Activated naive CD4-positive, alpha-beta T cell treated with anti-CD3 and anti-CD28 coated beads, Interleukin-2, amount 50 U/mL, for 72 hours (primary cell): ENCODE measurements at regions not wholly inside any gene's neighbourhood (a gene's known extent, or its start where the extent isn't known, plus 50 kb on each side); places are given as distances from the start of the nearest gene placed in this dataset.

Experiments used
- ATAC-seq, 2 donors: fragments of 150-1000 bp; cut with Tn5 transposase; 2 replicates each; pipeline ENCODE4 v1.10.0; 2021; ENCODE audit warnings: mild to moderate bottlenecking in 2 of 2, moderate library complexity in 2 of 2
- DNase-seq, 2 donors: peaks; one replicate each; pipeline ENCODE4 v3.0.0; 2021 to 2022; ENCODE audit warnings: low spot score in 2 of 2
- H3K27ac Mint-ChIP-seq, 2 donors: one replicate each; pipeline ENCODE4 v1.8.0; 2022; ENCODE audit warnings: mild to moderate bottlenecking in 2 of 2, mixed read lengths in 2 of 2
- H3K36me3 Mint-ChIP-seq, 2 donors: one replicate each; pipeline ENCODE4 v1.8.0; 2022; ENCODE audit warnings: mixed read lengths in 2 of 2
- H3K9me3 Mint-ChIP-seq, 2 donors: one replicate each; pipeline ENCODE4 v1.8.0; 2022; ENCODE audit warnings: mixed read lengths in 2 of 2

DNA sequence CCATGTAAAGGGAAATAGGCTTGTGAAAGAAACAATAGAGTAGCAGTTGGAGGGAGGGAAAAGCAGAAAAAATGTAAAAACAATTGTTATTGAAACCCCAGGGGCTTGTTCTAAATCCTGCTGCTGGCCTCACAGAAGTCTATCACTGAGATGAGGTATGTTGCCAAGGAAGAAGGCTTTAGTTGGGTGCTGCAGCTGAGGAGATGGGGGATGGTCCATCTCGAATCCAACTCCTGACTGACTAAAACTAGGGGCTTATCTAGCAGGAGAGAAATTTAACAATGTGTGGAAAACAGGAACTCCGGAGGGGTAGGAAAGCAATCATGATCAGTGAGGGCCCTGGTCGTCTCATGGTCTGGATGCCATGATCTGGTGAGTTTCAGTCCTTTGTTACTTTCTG lies 225.0 kb upstream of the EXOC2 start:
- Mint-ChIP-seq H3K9me3 (peaks cover 21 to 34% of the 10 kb centered on the region in 2 donors), H3K27ac (no peak overlapping the region), H3K36me3 (peaks cover 11 to 24% of the 10 kb centered on the region in 2 donors)
- ATAC-seq (no peak), DNase-seq (no peak)

DNA sequence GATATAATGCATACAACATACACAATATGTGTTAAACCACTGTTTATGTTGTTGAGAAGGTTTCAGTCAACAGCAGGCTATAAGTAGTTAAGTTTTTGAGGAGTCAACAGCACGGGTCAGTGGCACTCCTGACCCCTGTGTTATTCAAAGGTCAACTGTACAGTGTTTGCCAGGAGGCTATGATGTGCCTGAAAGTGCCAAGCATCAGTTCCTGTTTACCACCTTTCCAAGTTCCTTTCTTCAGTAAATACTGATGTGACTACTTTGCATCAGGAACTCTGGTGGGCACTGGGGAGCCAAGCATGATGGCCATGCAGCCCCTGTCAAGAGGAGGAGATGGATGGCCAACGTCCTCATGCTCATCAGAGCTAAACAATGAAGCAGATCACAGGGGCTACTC lies 224.4 kb upstream of the EXOC2 start:
- no peak overlapping the region for H3K27ac Mint-ChIP-seq
- DNase-seq (no peak), ATAC-seq (no peak)
- peaks cover 11 to 24% of the 10 kb centered on the region in 2 donors for H3K36me3 Mint-ChIP-seq
- H3K9me3 Mint-ChIP-seq: peaks cover 21 to 32% of the 10 kb centered on the region in 2 donors

DNA sequence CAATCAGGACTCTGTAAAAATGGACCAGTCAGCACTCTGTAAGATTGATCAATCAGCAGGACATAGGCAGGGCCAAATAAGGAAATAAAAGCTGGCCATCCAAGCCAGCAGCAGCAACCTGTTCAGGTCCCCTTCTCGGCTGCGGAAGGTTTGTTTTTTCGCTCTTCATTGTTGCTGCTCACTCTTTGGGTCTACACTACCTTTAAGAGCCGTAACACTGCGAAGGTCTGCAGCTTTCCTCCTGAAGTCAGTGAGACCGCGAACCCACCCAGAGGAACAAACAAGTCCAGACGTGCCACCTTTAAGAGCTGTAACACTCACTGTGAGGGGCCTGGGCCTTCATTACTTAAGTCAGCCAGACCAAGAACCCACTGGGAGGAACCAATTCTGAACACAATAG lies 223.2 kb upstream of the EXOC2 start:
- peaks cover 16 to 29% of the 10 kb centered on the region in 2 donors for H3K9me3 Mint-ChIP-seq
- peaks cover 6 to 20% of the 10 kb centered on the region in 2 donors for H3K36me3 Mint-ChIP-seq
- H3K27ac Mint-ChIP-seq: no peak overlapping the region
- ATAC-seq (no peak), DNase-seq (no peak)

DNA sequence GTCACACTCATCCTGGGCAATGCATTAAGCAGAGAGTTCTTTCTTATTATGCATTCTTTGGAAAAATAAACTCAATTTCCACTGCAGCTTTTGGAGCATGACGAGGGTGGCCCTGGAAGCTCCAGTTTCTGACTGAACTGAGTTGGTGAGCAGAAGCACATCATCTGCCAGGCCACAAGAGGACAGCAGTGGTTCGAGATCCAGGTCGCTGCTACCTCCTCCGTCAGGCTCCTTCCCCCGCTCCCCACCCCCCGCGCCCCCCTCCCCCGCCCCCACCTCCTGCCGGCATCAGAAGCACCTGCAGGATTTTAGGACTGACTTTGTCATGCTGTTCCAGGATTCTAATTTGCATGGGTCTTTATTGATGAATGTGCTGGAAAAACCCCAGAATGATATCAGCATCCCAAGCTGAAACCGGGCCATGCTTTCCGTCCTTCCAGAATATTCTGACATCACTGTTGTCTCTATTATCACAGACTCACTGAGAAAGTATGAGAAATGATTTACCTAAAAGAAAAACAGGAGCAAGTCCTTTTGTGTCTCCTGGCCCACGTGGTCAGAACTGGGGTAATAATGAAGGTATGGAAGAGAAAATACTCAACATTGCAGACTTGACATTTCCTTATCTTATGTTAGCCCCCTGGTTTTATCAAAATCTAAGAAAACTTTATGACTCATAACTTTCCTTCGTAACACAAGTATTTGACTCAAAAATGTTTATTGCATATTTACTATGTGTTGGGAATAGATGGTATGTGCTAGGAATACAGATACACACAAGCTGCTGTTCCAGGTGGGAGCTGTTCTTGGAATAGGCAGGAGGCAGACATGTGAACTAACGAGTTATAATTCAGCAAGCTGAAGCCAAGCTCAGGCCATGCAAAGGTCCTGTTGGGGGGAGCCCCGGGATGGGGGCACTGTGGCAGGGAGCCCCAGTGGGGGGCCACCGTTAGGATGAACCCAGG lies 220.2 kb upstream of the EXOC2 start:
- ATAC-seq: no peak
- peaks cover 4 to 9% of the 10 kb centered on the region in 2 donors for H3K36me3 Mint-ChIP-seq
- peaks cover 8 to 9% of the 10 kb centered on the region in 2 donors for H3K9me3 Mint-ChIP-seq
- H3K27ac Mint-ChIP-seq: no peak overlapping the region
- no peak for DNase-seq

DNA sequence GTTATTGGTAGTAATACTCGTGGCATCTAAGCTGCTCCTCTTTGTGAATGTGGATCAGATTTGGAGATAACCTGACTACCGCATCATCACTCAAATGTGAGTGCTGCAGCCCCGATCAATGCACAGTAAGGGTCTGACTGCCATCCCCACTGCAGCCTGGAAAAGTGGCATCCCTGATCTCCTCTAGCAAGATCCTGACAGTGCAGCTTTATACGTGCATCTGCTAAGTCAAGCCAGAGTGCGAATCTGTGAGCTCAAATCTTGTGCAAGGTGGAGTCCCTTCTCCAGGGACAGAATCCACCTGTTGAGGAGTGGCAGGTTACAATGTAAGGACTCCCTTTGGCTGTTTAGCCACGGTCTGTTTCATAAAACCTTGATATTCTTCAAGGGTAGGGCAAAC lies 215.0 kb upstream of the EXOC2 start:
- no peak for DNase-seq
- H3K36me3 Mint-ChIP-seq: no peaks in the 10 kb centered on the region
- H3K27ac Mint-ChIP-seq: no peak overlapping the region
- peak in 1 of 2 donors; percentile 24 for ATAC-seq
- no peaks in the 10 kb centered on the region for H3K9me3 Mint-ChIP-seq

DNA sequence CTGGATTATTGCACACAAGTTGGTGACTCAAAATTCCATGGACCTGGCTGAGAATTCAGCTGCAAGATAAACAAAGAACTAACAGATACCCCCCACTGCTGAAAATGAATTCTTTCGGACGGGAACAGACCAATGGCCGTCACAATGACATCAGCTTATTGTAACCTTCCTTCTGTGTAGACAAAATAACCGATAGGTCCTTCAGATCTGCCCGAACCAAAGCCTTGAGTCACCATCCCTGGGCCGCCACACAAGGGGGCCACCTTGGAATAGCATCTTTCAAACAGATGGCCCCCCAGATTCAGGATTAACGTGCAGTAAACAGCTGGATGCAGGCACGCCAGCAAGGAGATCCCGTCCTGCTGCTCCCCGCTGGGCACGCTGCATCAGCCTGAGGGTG lies 214.0 kb upstream of the EXOC2 start:
- no peak for DNase-seq
- ATAC-seq: no peak
- H3K9me3 Mint-ChIP-seq: no peaks in the 10 kb centered on the region
- H3K36me3 Mint-ChIP-seq: no peaks in the 10 kb centered on the region
- no peak overlapping the region for H3K27ac Mint-ChIP-seq

DNA sequence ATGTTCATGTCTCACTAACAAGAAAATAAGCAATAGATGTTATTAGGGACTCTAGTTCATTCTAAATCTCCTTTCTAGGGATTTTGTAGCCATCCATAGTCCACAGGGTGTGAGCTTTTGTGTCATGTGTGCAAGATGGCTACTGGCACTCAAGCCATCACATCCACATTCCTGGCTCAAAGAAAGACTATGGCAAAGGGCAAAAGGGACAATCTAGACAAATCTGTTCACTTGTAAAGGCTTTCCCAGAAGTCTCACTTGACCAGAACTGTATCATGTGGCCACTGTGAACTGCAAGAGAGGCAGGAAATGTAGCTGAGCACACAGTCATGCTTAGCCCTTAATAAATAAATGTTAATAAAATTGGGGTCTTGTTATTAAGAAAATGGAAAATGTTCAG lies 212.6 kb upstream of the EXOC2 start:
- DNase-seq (no peak), ATAC-seq (peak in 1 of 2 donors; percentile 54)
- H3K36me3 Mint-ChIP-seq: no peaks in the 10 kb centered on the region
- no peaks in the 10 kb centered on the region for H3K9me3 Mint-ChIP-seq
- no peak overlapping the region for H3K27ac Mint-ChIP-seq

DNA sequence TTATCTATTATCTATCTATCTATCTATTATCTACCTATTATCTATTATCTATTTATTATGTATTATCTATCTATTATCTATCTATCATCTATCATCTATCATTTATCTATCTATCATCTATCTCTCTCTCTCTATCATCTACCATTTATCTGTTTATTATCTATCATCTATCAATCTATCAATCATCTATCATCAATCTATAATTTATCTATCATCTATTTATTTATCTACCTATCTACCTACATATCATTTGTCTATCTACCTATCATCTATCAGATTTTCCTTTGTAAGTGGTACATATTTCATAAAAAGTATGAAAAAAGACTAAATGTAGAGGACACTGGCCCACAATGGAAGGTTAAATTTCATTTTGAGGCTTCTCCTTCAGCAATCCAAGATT lies 212.1 kb upstream of the EXOC2 start:
- ATAC-seq (no peak), DNase-seq (no peak)
- H3K9me3 Mint-ChIP-seq: no peaks in the 10 kb centered on the region
- no peak overlapping the region for H3K27ac Mint-ChIP-seq
- H3K36me3 Mint-ChIP-seq: no peaks in the 10 kb centered on the region

DNA sequence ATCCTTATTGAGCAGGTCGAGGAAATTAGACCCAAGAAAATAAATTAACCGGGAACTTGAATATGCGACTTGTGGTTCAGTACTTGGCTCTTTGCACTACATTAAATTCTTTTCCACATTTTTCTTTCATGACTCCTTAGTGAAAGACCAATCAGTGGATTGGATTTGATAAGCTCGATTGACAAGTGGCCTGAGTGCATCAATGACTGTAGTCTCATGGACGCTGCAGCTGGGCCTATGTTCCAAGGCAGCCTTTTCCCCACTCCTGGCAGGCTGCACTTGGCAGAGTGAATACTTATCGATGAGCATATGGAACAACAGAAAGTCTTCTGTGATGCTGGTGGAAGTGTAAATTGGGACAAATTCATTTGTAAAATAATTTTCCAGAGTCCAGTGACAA lies 210.8 kb upstream of the EXOC2 start:
- ATAC-seq (no peak), DNase-seq (no peak)
- H3K9me3 Mint-ChIP-seq: no peaks in the 10 kb centered on the region
- H3K27ac Mint-ChIP-seq: no peak overlapping the region
- no peaks in the 10 kb centered on the region for H3K36me3 Mint-ChIP-seq

DNA sequence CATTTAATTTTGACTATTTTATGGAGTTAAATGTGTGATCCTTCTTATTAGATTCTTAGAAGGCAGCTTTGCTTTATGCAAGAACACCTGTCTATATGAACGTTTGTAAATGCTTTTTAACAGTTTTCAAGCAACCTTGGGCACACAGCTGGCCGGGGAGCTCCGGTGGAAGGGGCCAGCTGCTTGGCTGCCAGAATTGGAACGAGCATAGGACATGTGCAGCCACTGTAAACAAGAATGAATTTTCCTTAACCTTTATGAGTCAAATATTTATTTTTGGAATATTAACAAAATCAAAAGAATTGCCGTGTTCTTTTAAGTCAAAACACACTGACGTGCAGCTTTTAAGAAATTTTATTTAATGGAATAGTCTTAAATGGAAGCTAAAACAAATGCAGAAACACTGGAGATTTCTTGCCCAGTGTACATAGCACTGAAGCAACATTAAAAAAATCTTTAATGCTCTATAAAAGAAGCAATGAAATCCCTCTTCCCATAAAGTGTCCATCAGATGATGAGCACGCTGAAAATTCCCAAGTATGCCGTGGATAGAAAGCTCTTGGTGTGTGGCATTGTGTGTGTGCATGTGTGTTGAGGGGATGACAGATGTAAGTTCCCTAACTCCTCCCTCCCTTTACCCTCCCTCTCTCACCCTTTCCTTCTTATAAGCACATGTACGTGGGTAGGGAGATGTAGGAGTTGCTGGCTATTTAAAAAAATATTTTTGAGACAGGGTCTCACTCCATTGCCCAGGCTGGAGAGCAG lies 208.9 kb upstream of the EXOC2 start:
- H3K36me3 Mint-ChIP-seq: no peaks in the 10 kb centered on the region
- no peak for DNase-seq

DNA sequence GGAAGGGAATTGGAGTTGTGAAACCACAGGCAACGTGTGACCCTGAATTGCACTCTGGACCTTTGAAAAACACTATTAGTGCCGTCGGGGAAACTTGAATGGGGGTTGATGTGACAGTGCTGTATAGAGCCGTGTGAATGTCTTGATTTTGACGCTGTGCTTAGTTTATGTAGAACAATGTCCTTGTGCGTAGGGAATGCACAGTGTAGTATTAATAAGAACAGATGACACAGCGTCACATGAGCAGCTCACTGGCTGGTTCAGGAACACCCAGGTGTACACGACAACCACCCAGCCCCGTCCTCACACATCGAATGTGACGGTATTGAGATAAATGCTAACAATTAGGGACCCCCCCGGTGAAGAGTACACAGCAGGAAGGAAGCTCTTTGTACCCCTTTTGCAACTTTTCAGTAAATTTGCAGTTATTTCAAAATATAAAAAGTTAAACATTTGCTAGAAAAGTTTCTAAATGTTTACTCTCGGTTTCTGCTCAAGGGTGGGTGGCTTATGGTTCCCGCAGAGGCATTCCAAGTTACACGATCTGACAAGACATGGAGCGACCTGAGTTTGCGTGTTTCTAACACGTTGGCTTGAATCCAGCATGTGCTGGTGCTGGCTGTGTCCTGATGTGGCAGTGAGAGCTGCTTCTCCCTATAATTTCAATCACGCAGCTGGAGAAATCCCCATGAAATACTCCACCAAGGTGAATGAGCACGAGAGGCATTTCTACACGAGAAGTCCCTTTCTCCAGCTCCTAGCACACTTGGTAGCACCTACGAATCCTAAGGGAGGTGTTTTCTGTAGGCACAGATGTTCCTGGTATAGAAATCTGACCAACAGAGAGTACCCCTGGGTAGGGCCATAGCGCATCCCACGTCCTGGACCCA lies 208.0 kb upstream of the EXOC2 start:
- H3K27ac Mint-ChIP-seq: no peak overlapping the region
- no peaks in the 10 kb centered on the region for H3K36me3 Mint-ChIP-seq
- H3K9me3 Mint-ChIP-seq: no peaks in the 10 kb centered on the region
- ATAC-seq (no peak), DNase-seq (no peak)

More for the DNA sequence above, 208.9 kb upstream of the EXOC2 start:
- no peak for ATAC-seq
- Mint-ChIP-seq H3K27ac (no peak overlapping the region), H3K9me3 (no peaks in the 10 kb centered on the region)

DNA sequence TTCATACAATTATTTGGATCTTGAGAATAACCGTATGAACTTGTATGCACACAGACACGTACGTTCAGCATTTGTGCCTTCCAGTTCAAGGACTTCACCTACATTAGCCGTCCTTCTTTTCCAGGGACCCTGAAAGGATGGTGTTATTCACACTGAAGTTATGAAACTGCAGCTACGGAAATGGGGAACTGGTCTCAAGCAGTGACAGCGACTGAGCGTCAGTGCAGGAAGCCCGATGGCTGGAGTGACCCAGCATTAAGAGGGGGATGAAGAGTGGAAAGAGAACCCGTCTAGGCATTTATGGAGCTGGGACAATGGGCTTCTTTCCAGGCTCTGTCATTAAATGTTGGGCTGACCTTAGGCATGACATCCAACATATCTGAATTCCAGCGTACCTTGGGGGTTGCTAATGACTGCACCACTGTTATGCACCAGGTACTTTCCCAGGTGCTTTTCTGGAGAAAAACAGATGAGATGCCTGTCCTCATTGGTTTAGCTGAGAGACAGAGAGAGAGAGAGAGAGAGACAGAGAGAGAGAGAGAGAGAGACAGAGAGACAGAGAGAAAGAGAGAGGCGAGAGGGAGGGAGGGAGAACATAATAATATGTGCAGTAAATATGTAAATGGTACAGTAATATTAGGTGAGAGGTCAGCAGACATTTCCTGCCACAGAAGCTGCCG lies 204.7 kb upstream of the EXOC2 start:
- H3K27ac Mint-ChIP-seq: no peak overlapping the region
- H3K9me3 Mint-ChIP-seq: no peaks in the 10 kb centered on the region
- no peaks in the 10 kb centered on the region for H3K36me3 Mint-ChIP-seq
- no peak for ATAC-seq
- no peak for DNase-seq

DNA sequence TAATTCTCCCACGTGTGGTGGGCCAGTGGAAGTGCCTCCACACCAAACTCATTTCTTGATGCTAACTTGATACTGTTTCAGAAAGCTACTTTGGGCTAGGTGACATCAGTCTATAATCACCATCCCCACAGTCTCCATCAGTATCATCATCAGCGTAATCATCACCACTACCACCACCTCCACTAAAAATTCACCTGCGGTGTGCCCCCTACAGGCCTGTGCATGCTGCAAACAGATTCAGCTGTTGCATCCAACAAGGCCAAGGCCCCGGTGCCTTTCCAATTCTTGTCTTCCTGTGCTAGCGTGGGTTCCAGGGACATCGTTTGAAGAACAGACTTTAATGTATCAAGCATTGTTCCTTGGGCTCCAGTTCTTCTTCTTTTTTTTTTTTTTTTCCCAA lies 201.3 kb upstream of the EXOC2 start:
- Mint-ChIP-seq H3K36me3 (no peaks in the 10 kb centered on the region), H3K27ac (no peak overlapping the region), H3K9me3 (no peaks in the 10 kb centered on the region)
- ATAC-seq (no peak), DNase-seq (no peak)

DNA sequence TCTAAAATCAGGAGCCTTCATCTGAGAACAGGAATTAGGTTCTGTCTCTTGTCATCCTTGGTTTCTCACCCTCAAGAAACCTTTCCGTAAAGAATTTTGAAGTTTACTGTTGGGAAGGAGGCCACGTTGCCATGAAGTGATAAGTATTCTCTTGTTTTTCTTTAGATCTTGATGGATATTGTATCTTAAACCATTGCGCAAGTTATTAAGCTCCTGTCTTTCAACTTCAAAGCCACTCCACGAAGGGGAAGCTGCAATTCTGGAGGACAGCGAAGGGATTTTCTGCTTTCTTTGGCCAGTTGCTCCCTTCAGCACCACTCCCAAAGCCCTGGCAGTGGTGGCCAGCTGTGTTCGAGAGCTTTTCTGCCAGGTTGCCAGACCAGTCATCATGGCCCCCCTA lies 198.1 kb upstream of the EXOC2 start:
- no peaks in the 10 kb centered on the region for H3K36me3 Mint-ChIP-seq
- no peaks in the 10 kb centered on the region for H3K9me3 Mint-ChIP-seq
- H3K27ac Mint-ChIP-seq: no peak overlapping the region
- DNase-seq (no peak), ATAC-seq (no peak)

DNA sequence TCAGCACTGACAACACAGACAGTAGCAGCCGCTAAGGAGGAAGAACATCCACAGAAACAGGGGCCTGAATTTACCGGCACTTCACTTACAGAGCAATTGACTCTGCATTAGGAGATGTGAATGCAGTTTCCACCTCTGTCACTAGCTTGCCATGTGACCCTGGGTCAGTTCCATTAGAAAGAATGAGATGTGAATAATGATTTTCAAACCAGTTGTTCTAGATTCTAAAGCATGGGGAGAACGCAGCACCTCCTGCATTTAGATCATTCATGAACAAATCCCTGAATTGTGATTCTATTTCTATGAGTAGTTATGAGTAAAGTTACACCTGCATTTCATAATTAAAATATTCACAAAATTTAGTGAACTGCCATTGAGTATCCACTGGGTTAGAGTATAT lies 197.3 kb upstream of the EXOC2 start:
- H3K36me3 Mint-ChIP-seq: no peaks in the 10 kb centered on the region
- ATAC-seq (no peak), DNase-seq (no peak)
- no peaks in the 10 kb centered on the region for H3K9me3 Mint-ChIP-seq
- H3K27ac Mint-ChIP-seq: no peak overlapping the region

DNA sequence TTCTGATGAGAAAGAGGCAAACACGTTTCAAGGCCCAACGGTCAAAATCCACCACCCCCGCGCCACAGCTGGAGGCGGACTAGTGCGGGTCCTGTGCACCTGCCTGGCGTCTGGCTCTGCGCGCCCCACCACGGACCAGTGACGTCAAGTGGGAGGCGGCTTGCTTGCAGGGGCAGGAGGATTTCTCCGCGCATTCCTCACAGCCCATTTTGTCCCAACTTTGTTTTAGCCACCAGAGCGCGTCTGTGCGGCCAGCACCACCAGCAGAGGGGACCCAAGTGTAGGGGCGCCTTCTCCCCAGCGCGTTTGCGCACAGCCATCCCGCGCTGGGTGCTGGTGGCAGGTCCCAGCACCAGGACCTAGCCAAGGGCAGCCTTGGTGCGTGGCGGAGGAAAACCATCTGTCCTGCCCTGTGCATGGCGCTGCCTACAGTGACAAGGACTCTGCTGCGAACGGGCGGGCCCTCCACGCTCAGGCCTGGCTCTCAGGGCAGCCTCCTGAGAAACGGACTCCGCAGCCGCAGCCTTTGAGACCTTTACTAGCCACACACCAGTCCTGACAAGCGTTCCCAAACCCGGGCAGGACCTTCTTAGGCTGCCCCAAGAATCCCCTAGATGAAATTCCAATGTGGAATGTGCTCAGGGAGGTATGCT lies 194.8 kb upstream of the EXOC2 start:
- Mint-ChIP-seq H3K27ac (no peak overlapping the region), H3K9me3 (no peaks in the 10 kb centered on the region), H3K36me3 (no peaks in the 10 kb centered on the region)
- no peak for ATAC-seq
- DNase-seq: no peak
